Epithelial cell of proximal tubule (primary cell): ENCODE measurements at regions not wholly inside any gene's neighbourhood (a gene's known extent, or its start where the extent isn't known, plus 50 kb on each side); places are given as distances from the start of the nearest gene placed in this dataset.
A peak's percentile ranks its signal among the peaks of the same experiment; 100 is the strongest.

ENCODE experiments used
- DNase-seq: peaks from one replicate; pipeline ENCODE4 v3.0.0-alpha.2; 2011; ENCODE audit warnings: low read depth
- H3K4me3 ChIP-seq: 2 replicates; pipeline ENCODE4 v1.5.1; 2011; ENCODE audit warnings: low read depth, mild to moderate bottlenecking, low read length
- CTCF ChIP-seq: conservative IDR thresholded peaks from 2 replicates; pipeline ENCODE4 v1.5.1; 2012; ENCODE audit warnings: low read depth, mild to moderate bottlenecking, low read length

GRCh38 chr11:92349486-92350156 is 125.0 kb downstream of the FAT3 start:
- no peak for TF ChIP-seq CTCF
- H3K4me3 ChIP-seq, result no peak overlapping the region
- no peak for DNase-seq

- TF ChIP-seq CTCF, result no peak
- H3K4me3 ChIP-seq, result no peak overlapping the region
- DNase-seq, result peak; percentile 90
These were observed 132.7 kb downstream of the FAT3 start for GRCh38 chr11:92357344-92357743.

- DNase-seq, result no peak
- no peak for TF ChIP-seq CTCF
These were observed 133.2 kb downstream of the FAT3 start for GRCh38 chr11:92357841-92358240.

GRCh38 chr11:92361551-92361950 is 136.9 kb downstream of the FAT3 start:
- no peak overlapping the region for H3K4me3 ChIP-seq
- TF ChIP-seq CTCF, result no peak
- DNase-seq, result no peak

More at GRCh38 chr11:92357841-92358240, 133.2 kb downstream of the FAT3 start:
- no peak overlapping the region for H3K4me3 ChIP-seq

- no peak for DNase-seq
- TF ChIP-seq CTCF, result no peak
- H3K4me3 ChIP-seq, result no peak overlapping the region
These were observed 138.4 kb downstream of the FAT3 start for GRCh38 chr11:92362989-92363388.

- DNase-seq, result no peak
- TF ChIP-seq CTCF, result no peak
- H3K4me3 ChIP-seq, result no peak overlapping the region
These were observed 139.6 kb downstream of the FAT3 start for GRCh38 chr11:92364177-92364576.

GRCh38 chr11:92376146-92376599 is 151.6 kb downstream of the FAT3 start:
- TF ChIP-seq CTCF, result no peak

More at GRCh38 chr11:92376146-92376599, 151.6 kb downstream of the FAT3 start:
- no peak overlapping the region for H3K4me3 ChIP-seq
- DNase-seq, result no peak
